Stimulated activated effector memory CD8-positive, alpha-beta T cell treated with anti-CD3 and anti-CD28 coated beads, Interleukin-12 subunit alpha, Interleukin-12 subunit beta, amount 100 ng/mL, for 72 hours (primary cell): ENCODE measurements at regions not wholly inside any gene's neighbourhood (a gene's known extent, or its start where the extent isn't known, plus 50 kb on each side); places are given as distances from the start of the nearest gene placed in this dataset.

Experiments
- ATAC-seq: fragments of 150-1000 bp; cut with Tn5 transposase; 2 replicates; pipeline ENCODE4 v1.10.0; 2021
- DNase-seq, 2 donors: peaks; one replicate each; pipeline ENCODE4 v3.0.0; 2021 to 2022; ENCODE audit warnings: low spot score in 2 of 2
- H3K27ac Mint-ChIP-seq: one replicate; pipeline ENCODE4 v1.8.0; 2022; ENCODE audit warnings: mild to moderate bottlenecking, mixed read lengths
- H3K36me3 Mint-ChIP-seq: one replicate; pipeline ENCODE4 v1.8.0; 2022; ENCODE audit warnings: mild to moderate bottlenecking, mixed read lengths
- H3K4me1 Mint-ChIP-seq: one replicate; pipeline ENCODE4 v1.8.0; 2022; ENCODE audit warnings: mixed read lengths
- H3K4me3 Mint-ChIP-seq: one replicate; pipeline ENCODE4 v1.8.0; 2022; ENCODE audit warnings: mild to moderate bottlenecking, mixed read lengths
- H3K9me3 Mint-ChIP-seq: one replicate; pipeline ENCODE4 v1.8.0; 2022; ENCODE audit warnings: mixed read lengths

DNA sequence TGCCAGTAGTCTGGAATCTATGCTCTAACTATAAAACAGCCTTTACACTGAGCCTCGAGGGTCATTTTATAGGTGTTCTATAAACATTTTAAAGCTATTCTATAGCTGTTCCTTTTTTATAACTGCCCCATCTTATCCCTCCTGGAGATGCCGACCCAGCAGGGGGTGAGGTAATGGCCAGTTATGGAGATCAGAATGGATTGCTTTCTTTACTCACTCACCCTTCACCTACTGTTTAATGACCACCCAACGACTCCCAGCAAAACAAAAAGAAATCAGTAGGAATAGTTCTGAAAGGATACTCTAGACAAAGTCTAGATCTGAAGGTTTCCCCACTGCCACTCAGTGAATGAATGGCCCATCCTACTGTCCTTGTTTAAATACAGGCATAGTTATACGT, 1113.1 kb downstream of the FAT4 start:
- Mint-ChIP-seq H3K27ac (no peak overlapping the region), H3K36me3 (no peaks in the 10 kb centered on the region), H3K4me1 (no peaks in the 10 kb centered on the region), H3K9me3 (peaks cover 21% of the 10 kb centered on the region), H3K4me3 (no peak overlapping the region)
- ATAC-seq = no peak
- DNase-seq = no peak

DNA sequence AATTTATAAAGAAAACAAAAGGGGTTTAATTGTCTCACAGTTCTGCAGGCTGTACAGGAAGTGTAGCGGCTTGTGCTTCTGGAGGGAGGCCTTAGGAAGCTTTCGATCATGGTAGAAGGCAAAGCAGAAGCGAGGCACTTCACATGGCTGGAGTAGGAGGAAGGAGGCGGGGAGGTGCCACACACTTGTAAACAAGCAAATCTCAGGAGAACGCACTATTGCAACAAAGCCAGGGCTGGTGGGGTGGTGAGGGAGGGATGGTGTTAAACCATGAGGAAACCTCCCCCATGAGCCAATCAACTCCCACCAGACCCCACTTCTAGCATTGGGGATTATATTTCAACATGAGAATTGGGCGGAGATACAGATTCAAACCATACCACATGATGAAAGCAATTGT, 1116.3 kb downstream of the FAT4 start:
- Mint-ChIP-seq H3K36me3 (no peaks in the 10 kb centered on the region), H3K9me3 (peaks cover 17% of the 10 kb centered on the region), H3K4me3 (no peak overlapping the region), H3K4me1 (no peaks in the 10 kb centered on the region), H3K27ac (no peak overlapping the region)
- DNase-seq (no peak), ATAC-seq (no peak)

DNA sequence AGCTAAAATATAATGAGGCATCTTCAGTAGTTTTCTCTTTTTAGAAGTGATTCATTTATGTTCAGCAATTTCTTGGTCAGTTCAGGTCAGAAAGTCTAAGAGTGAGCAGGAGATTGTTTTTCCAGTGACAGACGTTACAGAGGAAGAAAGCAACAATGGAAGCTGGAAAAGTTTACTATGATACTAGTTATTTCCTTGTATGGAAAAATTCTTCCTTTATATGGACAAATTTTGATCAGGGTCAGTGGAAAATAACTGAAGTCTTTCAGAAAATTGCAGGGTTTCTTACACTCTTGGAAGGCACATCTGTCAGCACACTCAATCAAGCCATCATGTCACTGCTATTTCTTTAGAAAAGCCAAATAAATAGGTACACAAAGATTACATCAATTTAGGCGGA, 1120.7 kb downstream of the FAT4 start:
- Mint-ChIP-seq H3K4me1 (no peaks in the 10 kb centered on the region), H3K4me3 (no peak overlapping the region), H3K36me3 (no peaks in the 10 kb centered on the region), H3K9me3 (peaks cover 22% of the 10 kb centered on the region), H3K27ac (no peak overlapping the region)
- ATAC-seq (no peak), DNase-seq (no peak)

DNA sequence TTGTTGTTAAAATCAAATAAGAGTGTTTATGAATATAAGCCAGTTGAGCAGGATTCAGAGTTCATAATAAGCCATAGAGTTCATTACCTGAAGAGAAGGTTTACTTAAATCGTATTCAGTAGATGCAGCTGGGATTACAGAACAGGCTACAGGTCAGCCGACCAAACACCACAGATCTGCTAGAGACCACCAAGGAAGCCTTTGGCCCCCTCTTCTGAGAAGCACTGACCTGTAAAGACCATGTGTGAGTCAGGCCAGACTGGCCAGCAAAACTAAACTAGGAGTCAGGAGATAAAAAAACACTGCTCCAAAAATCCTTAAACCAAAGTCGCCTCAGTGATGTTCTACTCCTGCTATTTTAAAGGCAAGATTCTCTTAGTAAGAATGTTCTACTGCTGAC, 1125.5 kb downstream of the FAT4 start:
- Mint-ChIP-seq H3K4me3 (no peak overlapping the region), H3K9me3 (peaks cover 25% of the 10 kb centered on the region), H3K27ac (no peak overlapping the region), H3K4me1 (no peaks in the 10 kb centered on the region), H3K36me3 (no peaks in the 10 kb centered on the region)
- ATAC-seq (no peak), DNase-seq (no peak)

DNA sequence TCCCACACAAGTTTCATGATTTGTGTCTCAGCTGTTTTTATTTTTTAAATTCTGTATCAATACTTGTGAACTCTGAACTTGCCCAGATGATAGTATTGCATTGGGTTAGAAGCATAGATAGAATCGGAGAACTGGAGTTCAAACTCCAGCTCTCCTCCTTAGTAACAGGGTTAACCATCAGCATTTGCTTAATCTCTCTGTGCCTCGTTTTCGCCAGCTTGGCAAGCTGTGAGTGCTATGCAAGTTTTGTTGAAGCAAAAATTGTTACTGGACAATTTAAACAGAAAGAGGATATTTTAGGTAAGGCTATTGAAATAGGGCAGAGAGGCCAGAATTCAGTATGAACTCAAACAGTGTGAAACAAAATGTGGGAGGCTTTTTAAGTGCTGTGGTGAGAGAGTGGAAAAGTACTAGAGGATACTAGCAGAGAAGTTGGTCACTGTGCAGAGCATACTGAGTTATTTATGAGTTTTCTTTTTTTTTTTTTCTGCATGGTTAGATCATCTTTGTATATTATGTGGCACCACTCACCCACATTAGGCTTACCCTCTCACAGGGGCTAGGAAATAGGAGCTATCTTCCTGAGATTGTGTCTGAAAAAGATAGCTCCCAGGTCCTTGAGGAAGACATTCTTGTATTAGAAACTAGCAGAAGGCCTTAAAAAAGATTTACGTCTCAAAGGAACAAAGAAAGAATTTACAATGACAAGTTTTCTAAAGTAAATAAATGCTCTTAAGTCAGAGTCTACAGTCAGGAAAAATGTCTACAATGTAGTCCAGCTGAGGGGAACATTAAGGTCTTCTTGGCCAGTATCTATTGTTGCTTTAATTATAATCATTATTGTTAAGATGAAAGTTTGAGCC, 1126.6 kb downstream of the FAT4 start:
- Mint-ChIP-seq H3K4me3 (no peak overlapping the region), H3K36me3 (no peaks in the 10 kb centered on the region), H3K4me1 (no peaks in the 10 kb centered on the region), H3K9me3 (peaks cover 28% of the 10 kb centered on the region), H3K27ac (no peak overlapping the region)
- ATAC-seq (no peak), DNase-seq (no peak)

DNA sequence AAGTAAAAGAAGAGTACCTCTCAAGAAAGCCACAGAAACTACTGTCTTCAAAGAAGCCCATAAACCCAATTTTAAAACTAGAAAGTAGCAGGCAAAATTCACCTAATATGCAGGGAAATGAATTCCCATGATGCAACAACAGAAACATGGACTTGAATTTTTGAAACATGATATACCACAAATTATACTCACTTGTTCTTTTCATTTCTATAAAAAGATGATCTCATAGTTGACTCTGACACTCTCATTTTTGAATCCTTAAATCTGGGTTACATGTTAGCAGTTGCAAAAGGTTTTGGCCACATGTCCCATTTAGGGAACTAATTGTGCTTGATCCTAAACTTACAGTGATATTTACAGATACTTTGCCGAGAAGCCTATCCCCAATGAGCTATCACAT, 1130.8 kb downstream of the FAT4 start:
- no peak for ATAC-seq
- Mint-ChIP-seq H3K4me3 (no peak overlapping the region), H3K27ac (no peak overlapping the region), H3K36me3 (no peaks in the 10 kb centered on the region), H3K9me3 (peaks cover 14% of the 10 kb centered on the region), H3K4me1 (no peaks in the 10 kb centered on the region)
- DNase-seq = no peak

DNA sequence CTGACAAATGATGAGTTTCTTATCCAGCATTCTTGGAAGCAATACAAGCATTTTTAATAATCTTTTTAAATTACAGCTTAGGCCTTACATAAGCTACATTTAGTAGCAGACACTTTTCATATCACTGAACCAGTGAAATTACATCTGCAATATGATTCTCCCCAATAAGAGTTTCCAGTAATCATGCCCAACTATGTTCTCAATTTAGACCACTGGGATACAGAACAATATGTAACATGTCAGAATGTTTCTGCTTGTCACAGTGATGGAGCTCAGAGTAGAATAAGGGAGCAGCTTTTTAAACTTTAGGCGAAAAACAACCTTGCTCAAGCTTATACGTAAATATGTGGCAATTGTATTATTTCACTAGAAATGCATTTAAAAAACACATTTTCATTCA, 1132.2 kb downstream of the FAT4 start:
- ATAC-seq = no peak
- peaks cover 14% of the 10 kb centered on the region for H3K9me3 Mint-ChIP-seq

DNA sequence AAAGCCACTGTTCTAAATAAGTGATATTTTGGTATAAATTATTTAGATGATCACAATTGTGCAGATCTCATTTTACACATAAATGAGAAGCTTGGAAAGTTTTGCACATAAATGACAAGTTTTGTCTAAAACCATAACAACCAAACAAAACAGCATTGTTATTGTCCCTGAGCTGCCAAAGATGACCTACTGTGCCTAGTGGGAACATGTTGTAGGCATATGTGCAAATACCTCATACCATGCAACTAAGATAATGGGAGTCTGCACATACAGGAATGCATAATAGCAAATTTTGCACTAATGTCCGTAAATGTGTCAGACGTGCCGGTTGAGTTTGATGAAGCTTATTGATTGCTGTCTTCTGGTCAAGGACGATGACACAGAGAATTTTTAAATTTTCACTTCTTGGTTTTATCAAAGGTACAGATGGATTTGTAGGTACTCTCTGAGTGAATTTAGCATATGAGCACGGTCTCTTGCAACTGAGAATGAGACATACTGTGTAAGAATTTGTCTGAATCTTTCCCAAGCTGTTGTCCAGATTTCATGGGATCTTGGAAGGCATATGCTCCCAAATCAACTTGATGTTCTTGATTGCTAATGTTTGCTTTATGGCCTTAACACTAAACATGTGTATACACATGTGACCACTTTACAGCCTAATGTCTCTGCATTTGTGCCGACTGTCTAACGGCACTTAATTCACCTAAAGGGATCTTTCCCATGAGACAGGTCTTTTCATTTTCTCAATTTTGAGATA, 1133.5 kb downstream of the FAT4 start:
- Mint-ChIP-seq H3K4me1 (no peaks in the 10 kb centered on the region), H3K36me3 (no peaks in the 10 kb centered on the region), H3K4me3 (no peak overlapping the region), H3K27ac (no peak overlapping the region), H3K9me3 (peaks cover 17% of the 10 kb centered on the region)
- ATAC-seq (no peak), DNase-seq (no peak)

More for the DNA sequence above, 1132.2 kb downstream of the FAT4 start:
- Mint-ChIP-seq H3K4me3 (no peak overlapping the region), H3K27ac (no peak overlapping the region), H3K36me3 (no peaks in the 10 kb centered on the region), H3K4me1 (no peaks in the 10 kb centered on the region)
- no peak for DNase-seq

DNA sequence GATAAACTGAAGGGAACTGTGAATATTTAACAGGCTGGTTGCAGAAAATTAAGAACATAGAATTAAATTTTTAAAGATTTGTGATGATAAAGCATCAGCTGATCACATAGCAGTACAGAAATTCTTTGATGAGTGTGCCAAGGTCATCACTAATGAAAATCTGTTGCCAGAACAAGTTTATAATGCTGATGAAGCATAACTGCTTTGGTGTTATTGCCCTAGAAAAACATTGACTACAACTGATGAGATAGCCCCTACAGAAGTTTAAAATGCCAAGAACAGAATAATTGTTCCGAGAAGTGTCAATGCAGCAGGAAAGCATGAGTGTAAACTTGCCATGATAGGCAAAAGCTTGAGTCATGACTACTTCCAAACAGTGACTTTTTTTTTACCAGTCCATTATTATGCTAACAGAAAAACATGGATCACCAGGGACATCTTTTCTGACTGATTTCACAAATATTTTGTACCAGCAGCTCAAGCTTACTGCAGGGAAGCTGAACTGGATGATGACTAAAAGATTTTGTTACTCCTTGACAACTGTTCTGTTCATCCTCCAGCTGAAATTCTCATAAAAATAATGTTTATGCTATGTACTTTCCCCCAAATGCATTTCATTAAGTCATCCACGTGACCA, 1136.6 kb downstream of the FAT4 start:
- Mint-ChIP-seq H3K4me1 (no peaks in the 10 kb centered on the region), H3K36me3 (no peaks in the 10 kb centered on the region), H3K9me3 (peaks cover 10% of the 10 kb centered on the region), H3K4me3 (no peak overlapping the region), H3K27ac (no peak overlapping the region)
- DNase-seq (no peak), ATAC-seq (no peak)

DNA sequence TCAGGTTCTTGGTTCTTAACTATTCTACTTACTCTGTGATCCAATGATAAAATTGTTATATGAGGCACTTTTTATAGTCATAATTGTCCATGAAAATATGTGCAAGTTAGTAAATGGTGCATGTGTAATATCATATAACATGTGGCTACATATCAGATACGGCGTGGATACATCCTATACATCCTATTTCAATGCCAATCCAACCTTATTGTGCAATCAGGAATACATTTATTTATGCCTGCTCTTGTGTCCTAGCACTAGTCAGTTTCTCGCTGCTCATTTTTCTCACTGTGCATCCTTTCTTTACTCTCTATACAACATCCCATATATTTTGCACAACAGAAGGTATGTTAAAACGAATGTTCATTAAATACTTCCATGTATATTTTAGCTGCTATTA, 1141.1 kb downstream of the FAT4 start:
- Mint-ChIP-seq H3K4me1 (no peaks in the 10 kb centered on the region), H3K4me3 (no peak overlapping the region), H3K36me3 (no peaks in the 10 kb centered on the region), H3K9me3 (peaks cover 15% of the 10 kb centered on the region), H3K27ac (no peak overlapping the region)
- ATAC-seq (no peak), DNase-seq (no peak)

DNA sequence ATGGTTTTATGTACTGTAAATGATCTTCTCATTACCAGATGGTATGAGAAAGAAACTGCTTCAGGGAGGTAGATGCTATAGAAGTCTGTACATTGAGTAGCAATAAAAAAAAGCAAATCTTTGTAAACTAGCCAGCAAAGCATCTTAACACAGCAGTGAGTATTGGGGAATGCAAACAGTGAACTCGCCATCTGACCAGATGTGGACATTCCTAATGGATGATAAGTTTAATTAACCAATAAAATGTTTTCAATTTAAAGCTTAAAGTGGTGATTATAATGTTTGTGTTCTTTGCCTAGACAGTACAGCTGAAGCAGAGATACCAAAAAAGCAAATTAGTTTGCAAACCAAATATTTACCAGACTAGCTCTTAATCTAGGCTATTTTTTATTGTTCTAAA, 1144.2 kb downstream of the FAT4 start:
- no peak overlapping the region for H3K4me3 Mint-ChIP-seq
- no peaks in the 10 kb centered on the region for H3K36me3 Mint-ChIP-seq
- peaks cover 8% of the 10 kb centered on the region for H3K9me3 Mint-ChIP-seq
- ATAC-seq = no peak
- DNase-seq = no peak
- no peak overlapping the region for H3K27ac Mint-ChIP-seq
- H3K4me1 Mint-ChIP-seq = no peaks in the 10 kb centered on the region

DNA sequence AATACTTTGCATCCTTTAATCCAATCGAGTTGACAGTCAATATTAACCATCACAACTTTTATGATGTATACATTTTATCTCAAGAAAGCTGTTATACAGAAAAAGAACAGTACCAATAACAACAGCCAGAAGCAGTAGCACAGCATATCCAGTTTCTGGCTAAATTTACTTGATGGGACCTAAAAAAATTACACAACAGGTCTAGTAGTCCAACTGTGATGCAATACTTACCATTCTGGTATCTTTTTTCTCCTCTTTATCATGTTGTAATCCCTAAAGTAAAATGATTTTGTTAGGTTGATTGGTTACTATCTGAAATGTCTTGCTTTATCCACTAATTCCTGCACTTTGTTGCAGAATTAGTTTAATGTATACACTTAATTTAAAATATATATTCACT, 1150.6 kb downstream of the FAT4 start:
- no peak for DNase-seq
- H3K27ac Mint-ChIP-seq = no peak overlapping the region
- no peak for ATAC-seq
- H3K36me3 Mint-ChIP-seq = peaks cover 6% of the 10 kb centered on the region
- H3K4me3 Mint-ChIP-seq = no peak overlapping the region
- no peaks in the 10 kb centered on the region for H3K4me1 Mint-ChIP-seq
- peaks cover 9% of the 10 kb centered on the region for H3K9me3 Mint-ChIP-seq

DNA sequence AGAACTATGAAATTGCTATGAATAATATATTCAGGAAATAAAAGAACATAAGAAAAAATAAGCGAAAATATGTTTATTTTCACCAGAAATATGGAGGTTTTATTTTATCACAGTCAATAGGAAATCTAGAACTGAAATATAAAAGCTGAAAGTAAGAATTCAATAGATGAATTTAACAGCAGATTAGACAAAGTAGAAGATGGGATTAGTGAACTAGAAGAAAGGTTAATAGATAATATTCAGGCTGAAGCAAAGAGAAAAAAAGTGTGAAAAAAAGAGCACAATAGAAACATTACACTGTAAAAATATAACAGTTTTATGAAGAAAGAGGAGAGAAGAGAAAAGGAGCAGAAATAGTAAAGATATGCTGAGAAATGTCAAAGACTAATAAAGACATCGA, 1152.1 kb downstream of the FAT4 start:
- no peak overlapping the region for H3K4me3 Mint-ChIP-seq
- H3K4me1 Mint-ChIP-seq = no peaks in the 10 kb centered on the region
- H3K36me3 Mint-ChIP-seq = peaks cover 6% of the 10 kb centered on the region
- ATAC-seq (no peak), DNase-seq (no peak)
- no peak overlapping the region for H3K27ac Mint-ChIP-seq
- peaks cover 9% of the 10 kb centered on the region for H3K9me3 Mint-ChIP-seq

DNA sequence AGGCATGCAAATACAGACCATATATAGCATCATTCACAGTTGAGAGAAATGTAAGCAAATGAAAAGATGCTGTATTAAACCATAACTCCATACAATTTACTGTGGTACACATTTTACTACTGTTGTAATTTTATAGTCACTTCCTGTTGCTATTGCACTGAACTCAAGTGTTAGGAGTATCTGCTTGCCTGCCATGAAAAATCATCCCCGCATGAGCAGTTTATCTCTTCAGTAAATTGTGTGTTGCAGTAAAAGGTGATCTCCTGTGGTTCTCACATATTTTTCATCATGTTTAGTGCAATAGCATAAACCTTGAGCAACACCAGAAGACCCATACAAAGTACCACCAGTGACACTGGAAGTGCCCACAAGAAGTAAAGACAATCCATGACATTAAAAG, 1153.4 kb downstream of the FAT4 start:
- ATAC-seq (no peak), DNase-seq (no peak)
- peaks cover 9% of the 10 kb centered on the region for H3K9me3 Mint-ChIP-seq
- H3K36me3 Mint-ChIP-seq = peaks cover 6% of the 10 kb centered on the region
- no peak overlapping the region for H3K4me3 Mint-ChIP-seq
- no peaks in the 10 kb centered on the region for H3K4me1 Mint-ChIP-seq
- no peak overlapping the region for H3K27ac Mint-ChIP-seq

DNA sequence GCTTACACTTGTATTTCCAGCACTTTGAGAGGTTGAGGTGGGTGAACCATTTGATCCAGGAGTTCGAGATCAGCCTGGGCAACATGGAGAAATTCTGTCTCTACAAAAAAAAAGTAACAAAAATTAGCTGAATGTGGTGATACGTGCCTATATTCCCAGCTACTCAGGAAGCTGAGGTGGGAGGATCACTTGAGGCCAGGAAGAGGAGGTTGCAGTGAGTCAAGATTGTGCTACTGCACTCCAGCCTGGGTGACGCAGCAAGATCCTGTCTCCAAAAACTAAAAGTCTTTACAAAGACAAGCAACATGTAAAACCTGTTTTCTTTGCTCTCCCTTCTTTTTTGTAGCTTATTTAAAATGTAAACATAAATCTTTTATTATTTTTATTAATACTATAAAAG, 1156.1 kb downstream of the FAT4 start:
- DNase-seq (no peak), ATAC-seq (no peak)
- Mint-ChIP-seq H3K36me3 (peaks cover 6% of the 10 kb centered on the region), H3K27ac (no peak overlapping the region), H3K9me3 (peaks cover 11% of the 10 kb centered on the region), H3K4me3 (no peak overlapping the region), H3K4me1 (no peaks in the 10 kb centered on the region)

DNA sequence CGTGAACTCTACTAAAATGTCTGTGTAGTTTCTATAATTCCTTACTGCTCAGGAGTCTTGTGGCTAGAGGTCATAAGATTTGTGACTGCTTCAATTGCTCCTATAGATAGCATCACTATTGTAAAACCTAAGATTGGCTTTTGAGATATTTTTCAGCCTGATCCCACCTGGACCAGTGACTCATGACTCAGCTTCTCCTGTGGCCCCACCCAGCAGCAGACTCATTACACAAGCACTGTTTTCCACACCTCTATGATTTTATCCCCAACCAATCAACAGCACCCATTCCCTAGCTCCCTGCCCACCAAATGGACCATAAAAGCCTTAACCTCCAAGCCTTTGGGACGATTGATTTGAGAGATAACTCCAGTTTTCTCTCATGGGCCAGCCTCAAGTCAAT, 1157.0 kb upstream of the INTU start:
- H3K4me3 Mint-ChIP-seq = no peak overlapping the region
- H3K9me3 Mint-ChIP-seq = peaks cover 4% of the 10 kb centered on the region
- H3K4me1 Mint-ChIP-seq = no peaks in the 10 kb centered on the region
- DNase-seq = no peak
- no peak for ATAC-seq
- no peak overlapping the region for H3K27ac Mint-ChIP-seq
- peaks cover 6% of the 10 kb centered on the region for H3K36me3 Mint-ChIP-seq
